TTC549 (cell line): ENCODE measurements at regions not wholly inside any gene's neighbourhood (a gene's known extent, or its start where the extent isn't known, plus 50 kb on each side); places are given as distances from the start of the nearest gene placed in this dataset.

Source experiments
- FAIRE-seq: peaks from 2 replicates; lab custom pipeline; 2012; peaks lifted over from hg19 to GRCh38; lab: Jason Lieb, UNC

DNA sequence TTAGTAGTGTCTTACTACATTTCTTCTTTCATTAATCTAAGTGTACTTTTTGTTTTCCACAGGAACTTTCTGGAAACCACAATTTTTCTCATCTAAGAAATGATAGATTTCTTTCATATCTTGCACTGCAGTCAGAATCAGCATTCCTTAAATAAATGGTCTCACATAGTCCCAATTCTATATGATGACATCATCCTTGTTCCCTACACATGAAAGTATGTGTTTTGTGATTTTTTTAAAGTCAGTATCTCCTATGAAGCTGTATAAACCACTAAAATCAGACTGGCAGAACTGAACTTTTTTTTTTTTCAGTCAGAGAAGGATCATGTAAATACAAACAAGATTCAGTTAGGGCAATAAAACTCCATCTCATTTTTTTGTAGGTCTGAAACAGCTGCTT lies 742.6 kb upstream of the CXADR start:
- no peak for FAIRE-seq

DNA sequence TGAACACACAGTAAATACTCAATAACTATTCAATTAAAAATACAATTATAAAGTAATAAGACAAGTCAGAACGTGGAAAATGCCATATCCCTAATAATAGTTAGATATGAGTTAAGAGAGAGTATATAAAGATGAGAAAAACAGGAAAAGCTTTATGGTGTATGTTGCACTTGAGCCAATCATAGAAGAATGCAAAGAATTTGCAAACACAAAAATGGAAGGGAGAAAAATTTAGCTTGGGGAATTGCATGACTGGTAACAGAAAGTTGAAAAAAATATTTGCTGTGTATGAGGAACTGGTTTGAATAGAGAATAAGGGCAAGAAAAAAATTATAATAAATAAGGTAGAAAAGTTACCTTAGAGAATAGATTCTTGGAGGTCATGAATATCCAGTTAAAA lies 739.6 kb upstream of the CXADR start:
- FAIRE-seq, result no peak

DNA sequence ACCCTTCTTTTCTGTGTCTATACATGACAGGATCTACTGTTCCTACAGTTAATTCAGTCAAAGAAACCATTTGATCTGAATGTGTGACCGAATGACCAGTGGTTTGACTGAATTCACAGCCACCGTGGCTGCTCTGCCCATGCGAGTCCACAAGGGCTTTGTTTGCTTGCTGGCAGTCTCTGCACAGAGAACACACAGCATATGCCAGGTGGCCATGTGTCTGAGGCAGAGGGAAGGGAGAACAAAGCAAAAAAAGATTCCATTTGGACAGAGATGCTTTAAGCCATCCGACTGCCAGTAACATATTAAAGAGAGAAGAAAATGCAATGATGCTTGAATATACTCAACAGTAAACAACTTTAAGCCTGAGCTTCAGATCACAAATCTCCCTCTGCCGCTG lies 737.8 kb upstream of the CXADR start:
- FAIRE-seq, result no peak

DNA sequence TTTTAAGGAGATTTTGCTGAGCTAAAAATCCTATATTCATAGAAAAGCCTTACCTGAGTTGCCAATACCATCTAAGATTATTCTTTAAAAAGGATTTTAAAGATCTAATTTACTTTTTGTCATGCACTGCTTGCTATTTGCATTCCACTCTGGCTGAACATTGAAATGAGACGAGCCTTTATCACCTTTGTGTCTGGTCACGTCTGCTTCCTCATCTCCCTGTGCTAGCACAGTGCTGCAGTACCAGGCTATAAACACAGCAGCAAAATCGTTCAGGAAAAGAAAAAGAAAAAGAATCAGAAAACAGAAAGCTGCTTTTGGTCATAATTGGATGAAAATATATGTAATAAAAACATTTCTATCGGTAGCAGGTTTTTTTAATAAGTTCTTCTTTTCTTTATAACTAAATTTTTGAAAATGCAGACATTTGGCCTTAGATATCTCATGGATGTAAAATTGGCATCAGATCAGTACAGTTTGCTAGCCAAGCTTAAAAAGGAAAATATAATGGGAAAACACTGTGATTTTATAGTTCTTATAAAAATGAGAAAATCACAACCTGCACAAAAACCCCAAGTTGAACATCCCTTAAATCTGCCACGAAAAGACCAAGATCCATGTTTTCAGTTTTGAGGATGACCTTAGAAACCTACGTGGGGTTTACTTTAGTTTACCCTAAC lies 735.7 kb upstream of the CXADR start:
- FAIRE-seq, result no peak

DNA sequence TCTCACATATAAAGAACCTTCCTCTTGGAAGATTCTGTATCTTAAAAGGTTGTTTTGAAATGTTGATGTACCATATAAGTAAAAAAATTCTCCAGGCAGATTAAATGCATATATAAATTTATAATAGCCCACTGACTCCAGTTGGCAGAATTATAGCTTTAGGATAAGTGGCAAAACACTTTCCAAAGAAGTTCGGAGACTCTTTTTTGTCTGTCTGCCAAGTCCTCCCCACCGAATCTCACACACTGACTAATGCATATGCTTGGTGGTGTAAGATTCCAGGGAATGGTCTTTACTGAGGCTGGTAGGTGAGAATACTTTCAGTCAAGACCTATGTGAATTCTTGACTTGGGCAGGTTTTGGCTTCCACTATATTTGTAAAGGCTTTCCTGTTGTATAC lies 724.3 kb upstream of the CXADR start:
- FAIRE-seq, result no peak

DNA sequence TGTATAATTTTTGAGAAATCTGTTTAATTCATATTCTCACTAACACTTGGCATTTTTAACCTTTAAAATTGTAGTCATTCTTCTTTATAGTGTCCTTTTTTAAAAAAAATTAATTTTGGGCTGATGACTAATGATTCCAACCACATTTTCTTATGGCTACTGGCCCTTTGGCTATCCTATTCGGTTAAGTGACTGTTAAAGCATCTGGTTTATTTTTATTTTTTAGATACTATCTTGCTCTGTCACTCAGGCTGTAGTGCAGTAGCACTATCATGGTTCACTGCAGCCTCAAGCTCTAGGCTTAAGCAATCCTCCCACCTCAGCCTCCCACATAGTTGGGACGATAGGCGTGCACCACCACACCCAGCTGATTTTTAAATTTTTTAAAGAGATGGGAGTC lies 723.2 kb upstream of the CXADR start:
- FAIRE-seq, result no peak

DNA sequence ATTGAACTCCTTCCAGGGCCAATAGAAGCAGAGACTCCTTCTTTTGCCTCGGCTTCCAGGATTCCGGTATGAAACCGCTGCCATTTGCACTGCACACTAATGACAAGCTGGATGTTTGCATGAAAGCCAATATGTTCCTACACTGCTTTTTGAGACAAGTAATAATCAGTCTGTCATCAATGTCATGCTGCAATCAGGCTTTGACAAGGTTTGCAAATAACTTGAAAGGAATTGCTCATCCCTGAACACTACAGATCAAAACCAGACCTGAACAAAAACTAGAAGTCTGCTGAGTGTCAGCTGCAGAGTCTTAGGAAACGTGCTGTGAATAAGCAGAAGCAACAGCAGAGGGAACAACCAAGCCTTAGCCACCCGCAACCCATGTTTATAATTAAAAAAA lies 720.7 kb upstream of the CXADR start:
- no peak for FAIRE-seq

DNA sequence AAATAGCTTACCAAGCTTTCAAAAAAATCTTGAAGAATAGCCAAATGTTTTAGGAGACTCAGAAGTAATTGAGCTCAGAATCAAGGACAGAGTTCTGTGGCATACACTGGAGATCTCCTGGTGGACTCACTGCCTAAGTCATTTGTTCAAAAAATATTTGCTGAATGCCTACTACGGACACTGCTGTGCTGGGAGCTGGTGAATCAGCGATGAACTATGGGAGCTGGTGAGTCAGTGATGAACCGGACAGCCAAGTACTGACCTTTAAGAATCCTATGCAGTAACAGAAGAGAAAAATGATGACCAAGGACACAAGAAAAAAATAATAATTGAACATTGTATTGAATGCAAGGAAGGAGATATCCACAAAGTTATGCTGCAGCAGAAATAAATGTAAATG lies 717.9 kb upstream of the CXADR start:
- FAIRE-seq, result no peak

DNA sequence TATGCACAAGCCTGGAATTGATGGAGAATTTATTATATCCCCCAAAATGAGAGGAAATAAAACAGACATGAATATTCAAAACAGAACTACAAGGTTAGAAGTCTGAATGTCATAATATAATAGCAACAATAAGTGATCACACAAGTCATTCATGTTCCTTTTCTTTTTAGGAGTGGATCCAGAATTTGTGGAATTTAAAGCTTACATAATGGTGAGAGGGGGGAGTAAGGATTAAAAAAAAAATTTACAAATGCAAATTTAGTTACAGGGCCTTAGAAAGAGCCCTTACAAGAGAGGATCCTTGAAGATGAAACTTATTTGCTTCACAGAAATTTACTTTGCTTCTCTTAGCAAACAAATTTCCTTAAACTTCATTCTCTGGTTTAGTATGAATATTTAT lies 716.1 kb upstream of the CXADR start:
- FAIRE-seq, result no peak

DNA sequence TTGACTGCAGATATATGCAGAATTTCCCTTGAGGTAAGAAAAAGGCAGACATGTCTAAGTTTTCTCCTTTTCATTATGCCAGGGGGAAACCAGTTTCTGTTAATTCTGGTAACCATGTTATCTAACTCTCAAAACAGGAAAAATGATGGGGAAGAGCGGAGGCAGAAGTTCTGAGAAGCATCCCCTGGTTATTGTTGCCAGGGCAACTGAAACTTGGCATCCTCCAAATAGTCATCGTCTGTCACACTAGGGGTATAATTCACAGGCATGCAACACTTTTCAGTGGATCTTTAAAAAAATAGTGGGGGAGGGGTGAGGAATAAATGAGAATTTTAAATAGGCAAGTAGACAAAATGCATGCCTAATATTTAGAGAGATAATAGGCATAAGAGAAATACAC lies 715.3 kb upstream of the CXADR start:
- FAIRE-seq, result no peak

DNA sequence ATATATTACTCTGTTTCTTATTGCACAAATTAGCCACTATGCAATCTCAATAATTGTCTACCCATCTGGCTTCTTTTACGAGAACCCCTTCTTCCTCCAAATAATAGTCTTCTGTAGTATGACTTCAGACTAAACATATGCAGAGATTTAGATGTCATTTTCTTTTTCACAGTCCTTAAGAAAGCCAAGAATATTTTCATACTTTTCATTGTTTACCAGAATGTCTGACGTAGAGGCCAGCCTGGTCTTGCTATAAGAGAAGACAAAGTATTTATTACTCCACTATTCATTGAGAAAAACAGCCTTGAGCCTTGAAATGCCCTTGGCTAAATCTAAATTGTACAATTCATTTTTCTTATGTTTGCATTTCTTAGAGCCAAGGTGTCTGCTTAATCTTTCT lies 714.9 kb upstream of the CXADR start:
- FAIRE-seq, result no peak

DNA sequence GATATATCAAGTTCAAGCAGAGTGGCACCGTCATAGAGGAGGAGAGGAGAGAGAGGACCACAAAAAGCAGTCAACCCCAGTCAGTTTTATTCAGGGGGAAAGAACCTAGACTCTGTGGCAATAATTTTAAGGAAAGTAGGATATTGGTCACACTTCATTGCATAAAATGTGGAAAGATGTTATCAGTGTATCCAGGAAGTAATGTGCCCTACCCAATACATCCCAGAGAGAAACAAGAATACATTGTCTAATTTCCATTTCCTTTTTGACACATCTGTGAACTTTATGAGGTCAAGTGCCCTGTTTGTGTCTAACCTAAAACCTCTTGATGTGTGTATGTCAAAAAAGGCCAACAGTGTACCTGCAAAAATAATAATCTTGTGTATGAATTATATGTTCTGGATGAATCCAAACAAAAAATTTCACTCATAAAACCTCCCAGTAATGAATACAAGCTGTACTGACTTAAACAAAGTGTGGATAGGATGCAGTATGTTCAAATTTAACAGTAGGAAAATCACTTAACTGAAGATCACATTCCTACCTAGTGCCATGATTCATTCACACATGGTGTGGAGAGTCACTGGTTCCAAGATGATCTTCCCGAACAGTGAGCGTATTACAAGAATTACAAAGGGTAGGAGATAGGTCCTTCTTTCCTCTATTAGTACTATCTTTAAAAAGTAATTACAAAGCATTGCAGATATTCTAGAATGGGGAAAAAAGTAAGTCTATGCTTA lies 712.1 kb upstream of the CXADR start:
- FAIRE-seq, result no peak

DNA sequence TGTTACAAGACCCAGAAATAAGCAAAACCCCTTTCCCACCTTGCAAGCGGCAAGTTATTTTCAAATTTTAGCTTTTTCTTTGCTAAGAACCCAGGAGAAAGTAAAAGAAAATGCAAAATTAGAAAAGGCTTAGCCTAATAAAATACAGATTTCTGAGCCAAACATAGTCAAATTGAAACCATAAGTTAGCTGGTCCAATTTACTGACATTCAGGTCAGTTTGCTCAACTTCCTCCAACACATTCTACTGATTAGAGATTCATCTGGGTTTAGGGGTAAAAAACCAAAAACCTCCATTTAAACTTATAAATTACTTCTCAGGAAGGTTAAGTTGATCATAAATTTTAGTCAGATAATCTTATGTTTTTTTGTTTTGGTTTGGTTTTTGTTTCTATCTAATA lies 701.8 kb upstream of the CXADR start:
- FAIRE-seq, result no peak

DNA sequence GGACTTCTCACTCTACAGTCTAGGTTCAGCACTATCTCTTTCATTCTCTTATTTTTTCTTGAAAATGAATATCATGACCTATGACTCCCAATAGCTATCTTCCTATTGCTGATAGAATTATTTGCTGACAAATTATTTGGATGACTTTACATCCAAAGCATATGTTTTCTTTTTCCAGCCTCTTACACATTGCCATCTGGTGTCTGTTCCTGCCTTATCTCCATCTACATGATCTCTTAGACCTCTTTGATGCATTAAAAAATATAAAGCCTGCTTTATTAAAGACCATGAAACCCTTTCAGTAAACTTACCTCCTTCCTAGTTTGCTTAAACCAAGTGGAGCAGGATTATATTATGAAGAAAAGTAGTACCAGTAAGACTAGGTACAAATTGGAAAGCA lies 700.9 kb upstream of the CXADR start:
- FAIRE-seq, result no peak

DNA sequence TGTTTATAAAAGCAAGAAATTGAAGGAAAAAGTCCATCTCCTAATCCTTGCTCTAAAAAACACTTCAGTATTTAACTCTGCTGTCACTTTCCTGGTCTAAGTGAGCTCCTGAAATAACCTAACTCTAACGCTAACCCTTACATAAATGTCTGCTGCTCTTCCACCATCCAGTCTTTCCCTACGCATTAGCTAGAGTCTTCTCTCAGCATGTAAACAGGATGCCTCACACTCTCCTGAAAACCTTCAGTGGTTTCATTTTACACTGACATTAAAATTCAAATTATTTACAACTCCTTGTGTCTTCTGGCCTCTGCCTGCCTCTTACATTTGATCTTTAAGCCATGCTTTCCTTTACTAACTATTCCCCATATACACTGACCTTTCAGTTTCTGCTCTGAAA lies 697.6 kb upstream of the CXADR start:
- FAIRE-seq, result no peak

DNA sequence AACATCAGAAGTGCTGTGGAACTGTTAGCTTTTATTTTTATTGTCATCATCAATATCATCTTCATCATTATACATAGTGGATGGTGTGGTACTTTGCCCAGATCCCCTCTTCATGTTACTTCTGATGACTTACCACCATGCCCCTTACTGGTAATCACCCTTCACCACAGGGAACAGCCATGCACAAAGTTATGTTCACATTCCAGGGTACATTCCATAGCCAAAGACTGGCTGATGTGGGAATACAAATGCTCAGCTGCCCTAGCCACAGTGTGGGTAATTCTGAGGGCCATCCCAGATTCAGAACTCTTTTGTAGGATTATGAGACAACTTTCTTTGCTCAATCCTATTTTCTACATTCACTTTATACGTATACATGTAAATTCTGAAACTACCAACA lies 691.3 kb upstream of the CXADR start:
- no peak for FAIRE-seq

DNA sequence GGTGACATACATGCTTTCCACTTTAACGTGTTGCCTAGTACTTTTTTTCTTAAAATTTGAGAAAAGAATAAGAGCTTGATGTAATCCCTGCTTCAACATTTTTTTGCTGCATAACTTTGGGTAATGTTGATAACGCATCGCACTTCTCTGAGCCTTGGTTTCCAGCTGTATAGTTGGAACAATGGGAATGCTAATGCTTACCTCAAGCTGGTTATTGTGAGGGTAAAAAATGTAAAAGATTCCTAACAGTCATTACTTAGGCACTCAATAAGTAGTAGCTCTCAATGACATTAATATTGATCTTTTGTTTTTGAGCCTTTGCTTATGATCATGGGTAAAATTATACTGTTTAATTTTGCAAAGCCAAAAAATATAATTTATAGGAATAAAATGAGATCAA lies 683.3 kb upstream of the CXADR start:
- FAIRE-seq, result no peak

DNA sequence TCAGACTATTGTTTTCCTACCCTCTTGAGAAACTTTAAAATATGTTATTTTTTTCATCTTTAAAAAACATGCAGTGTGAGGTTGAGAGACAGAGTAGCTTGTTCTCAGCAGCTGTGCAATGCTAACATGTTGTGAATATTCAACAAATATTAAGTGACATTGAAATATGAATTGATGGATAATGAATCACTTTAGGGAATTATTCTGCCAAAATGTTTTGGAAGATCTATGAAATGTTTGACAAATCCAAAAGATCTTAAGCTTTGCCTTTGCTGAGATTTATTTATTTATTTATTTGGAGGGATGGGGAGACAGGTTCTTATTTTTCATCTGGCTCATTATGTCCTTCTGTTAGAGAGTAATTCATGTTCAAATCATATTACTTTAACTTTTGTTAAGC lies 680.1 kb upstream of the CXADR start:
- FAIRE-seq, result no peak

DNA sequence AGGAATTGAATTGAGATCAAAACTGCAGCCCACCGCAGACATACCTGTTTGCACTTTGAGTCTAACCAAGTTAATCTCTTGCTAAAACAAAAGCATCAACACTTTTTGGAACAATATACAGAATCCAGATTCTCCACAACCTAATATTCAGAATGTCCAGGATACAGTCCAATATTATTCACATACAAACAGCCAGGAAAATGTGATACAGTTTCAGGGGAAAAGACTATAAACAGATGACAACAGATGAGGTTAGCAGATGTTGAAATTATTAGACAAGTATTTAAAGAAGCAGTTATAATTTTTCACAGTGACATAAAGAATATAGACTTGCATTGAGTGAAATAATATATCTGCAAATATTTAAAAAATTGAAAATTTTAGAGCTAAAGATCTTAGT lies 678.1 kb upstream of the CXADR start:
- FAIRE-seq, result no peak

DNA sequence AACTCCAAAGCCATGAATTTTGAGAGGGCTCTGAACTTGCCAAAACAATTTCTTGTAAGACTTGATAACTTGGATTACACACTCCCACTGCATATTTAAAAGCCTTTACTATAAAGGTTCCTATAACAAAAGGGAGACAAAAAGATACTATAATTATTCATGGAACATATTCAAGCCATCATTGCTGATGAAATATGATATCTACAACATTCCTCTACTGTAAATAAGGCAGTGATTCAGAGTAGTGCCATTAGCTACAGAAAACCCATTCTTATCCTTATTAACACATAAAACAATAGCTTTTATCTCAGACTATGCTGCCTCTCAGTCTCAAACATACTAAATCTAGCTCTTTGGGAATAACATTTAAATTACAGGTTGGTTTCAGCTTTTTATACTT lies 675.5 kb upstream of the CXADR start:
- no peak for FAIRE-seq

DNA sequence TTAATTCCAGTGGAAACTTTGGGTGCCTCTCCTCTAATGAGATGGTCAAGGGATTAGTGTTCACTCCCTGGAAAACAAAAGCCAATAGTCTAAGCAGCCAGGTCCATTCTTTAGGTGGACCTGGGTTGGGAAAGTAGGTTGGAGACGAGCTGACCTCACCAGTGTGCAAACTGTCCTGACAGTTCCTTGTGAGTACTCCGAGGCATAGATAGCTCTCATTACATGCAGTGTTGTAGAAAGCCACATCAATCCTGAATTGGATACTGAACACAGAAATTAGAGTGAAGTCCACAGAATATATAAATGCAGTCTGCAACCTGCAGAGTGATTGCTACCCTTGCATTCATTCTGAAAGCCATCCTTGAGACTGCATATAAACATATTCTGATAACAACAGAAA lies 675.1 kb upstream of the CXADR start:
- FAIRE-seq, result no peak

DNA sequence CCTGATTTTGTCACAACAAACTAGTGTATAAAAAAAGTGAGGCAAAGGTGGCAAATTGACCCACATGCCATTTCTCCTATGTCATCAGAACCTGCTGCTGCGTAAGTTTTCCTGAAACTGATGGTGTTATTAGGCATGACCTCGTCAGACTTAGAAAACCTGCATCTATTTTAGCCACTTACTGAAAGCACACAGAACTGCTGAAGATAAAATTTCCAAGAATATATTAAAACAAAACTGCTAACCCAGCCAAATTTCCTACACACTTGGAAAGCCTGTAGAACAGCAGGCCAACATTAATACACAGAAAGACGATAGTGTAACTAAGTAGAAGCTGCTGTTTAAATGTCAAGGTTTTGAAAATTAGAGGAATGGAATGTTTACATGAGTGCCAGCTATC lies 674.5 kb upstream of the CXADR start:
- FAIRE-seq, result no peak

DNA sequence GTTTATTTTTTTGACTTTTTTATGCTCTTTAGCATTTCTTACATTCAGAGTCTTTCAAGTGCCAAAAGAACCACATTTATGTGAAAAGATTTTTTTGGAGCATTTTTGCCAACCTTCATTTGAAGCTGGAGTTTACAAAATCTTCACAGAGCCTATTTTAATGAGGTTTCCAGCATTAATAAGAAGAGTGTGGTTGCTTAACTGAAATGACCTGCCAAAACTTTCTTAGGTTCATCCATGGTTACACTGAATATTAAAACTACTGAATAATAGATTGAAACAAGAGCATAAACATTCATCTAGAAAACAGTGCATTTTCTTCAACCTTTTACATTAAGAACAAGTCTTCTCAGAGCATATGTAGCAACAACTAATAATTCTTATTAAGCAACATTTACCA lies 672.3 kb upstream of the CXADR start:
- no peak for FAIRE-seq

DNA sequence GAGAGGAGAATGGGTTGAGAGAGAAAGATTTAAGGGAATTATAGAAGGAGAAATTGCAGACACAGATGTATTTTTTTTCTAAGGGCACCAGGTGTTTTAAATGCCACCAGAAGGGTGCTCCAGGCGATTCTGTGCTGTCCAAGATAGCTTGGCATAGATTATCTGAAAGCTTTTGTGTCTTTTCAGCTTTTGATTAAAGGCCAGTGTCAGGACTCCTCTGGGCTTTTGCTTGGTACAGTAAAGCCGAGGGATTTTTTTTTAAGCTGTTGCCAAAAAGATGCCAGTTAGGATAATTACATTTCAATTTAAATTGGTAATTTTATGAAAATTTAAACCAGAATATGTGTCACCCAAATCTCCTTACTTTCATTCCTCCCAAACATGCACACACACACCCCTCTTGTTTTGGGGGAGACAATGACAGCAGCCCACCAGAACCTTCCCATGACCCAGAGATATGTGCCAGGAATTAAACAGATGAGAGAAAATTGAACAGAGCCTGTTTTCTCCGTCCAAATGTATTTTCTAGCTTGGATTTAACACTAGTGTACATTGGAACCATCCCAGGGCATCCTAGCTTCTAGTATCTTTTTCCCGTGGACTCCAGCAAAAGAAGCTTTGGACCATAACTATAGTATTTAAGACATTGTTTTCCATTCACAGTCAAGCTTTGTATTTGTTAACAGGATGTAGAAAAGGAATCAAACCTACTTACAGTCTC lies 670.7 kb upstream of the CXADR start:
- no peak for FAIRE-seq
